HL-60 (cell line): ENCODE measurements at regions not wholly inside any gene's neighbourhood (a gene's known extent, or its start where the extent isn't known, plus 50 kb on each side); places are given as distances from the start of the nearest gene placed in this dataset.

Experiments used
- CTCF ChIP-seq: IDR thresholded peaks from one replicate; pipeline ENCODE4 v1.5.1; 2011; ENCODE audit warnings: low read length, control low read depth, inconsistent platforms; ENCODE audit not compliant: insufficient read depth
- GABPA ChIP-seq: IDR thresholded peaks from 2 replicates; pipeline ENCODE4 v1.6.1; 2012; ENCODE audit warnings: low read depth
- POLR2AphosphoS5 ChIP-seq: IDR thresholded peaks from 2 replicates; pipeline ENCODE4 v1.6.1; 2012; ENCODE audit warnings: low read depth
- SPI1 ChIP-seq: IDR thresholded peaks from 2 replicates; pipeline ENCODE4 v1.6.1; 2012; ENCODE audit warnings: low read depth, mild to moderate bottlenecking, borderline replicate concordance
- TF ChIP-seq, protein P1 (sequence below): IDR thresholded peaks from 2 replicates; pipeline ENCODE4 v1.6.1; 2012; ENCODE audit warnings: low read depth; ENCODE audit not compliant: insufficient replicate concordance

DNA sequence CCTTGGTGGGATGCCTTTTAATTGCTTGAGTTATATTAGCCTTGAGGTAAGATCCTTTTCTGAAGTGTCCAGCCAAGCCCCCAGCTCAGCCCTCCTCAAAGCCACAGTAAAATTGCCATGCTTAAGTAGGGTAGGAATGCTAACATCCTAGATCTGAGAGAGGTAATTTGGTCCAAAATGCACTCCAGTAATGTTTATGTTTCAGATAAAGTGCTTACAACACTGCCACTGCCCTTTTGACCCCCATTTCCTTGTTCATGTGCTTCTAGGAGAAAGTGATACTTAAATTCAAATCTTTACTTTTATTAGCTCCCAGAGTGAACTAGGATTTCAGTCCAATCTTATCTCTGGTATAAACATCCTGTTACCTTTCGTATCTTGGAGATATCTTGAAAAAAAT is 318.0 kb downstream of the BMP2 start:
- TF ChIP-seq CTCF = no peak
- no peak for TF ChIP-seq POLR2AphosphoS5
- TF ChIP-seq, protein P1, sequence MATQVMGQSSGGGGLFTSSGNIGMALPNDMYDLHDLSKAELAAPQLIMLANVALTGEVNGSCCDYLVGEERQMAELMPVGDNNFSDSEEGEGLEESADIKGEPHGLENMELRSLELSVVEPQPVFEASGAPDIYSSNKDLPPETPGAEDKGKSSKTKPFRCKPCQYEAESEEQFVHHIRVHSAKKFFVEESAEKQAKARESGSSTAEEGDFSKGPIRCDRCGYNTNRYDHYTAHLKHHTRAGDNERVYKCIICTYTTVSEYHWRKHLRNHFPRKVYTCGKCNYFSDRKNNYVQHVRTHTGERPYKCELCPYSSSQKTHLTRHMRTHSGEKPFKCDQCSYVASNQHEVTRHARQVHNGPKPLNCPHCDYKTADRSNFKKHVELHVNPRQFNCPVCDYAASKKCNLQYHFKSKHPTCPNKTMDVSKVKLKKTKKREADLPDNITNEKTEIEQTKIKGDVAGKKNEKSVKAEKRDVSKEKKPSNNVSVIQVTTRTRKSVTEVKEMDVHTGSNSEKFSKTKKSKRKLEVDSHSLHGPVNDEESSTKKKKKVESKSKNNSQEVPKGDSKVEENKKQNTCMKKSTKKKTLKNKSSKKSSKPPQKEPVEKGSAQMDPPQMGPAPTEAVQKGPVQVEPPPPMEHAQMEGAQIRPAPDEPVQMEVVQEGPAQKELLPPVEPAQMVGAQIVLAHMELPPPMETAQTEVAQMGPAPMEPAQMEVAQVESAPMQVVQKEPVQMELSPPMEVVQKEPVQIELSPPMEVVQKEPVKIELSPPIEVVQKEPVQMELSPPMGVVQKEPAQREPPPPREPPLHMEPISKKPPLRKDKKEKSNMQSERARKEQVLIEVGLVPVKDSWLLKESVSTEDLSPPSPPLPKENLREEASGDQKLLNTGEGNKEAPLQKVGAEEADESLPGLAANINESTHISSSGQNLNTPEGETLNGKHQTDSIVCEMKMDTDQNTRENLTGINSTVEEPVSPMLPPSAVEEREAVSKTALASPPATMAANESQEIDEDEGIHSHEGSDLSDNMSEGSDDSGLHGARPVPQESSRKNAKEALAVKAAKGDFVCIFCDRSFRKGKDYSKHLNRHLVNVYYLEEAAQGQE = no peak
- no peak for TF ChIP-seq GABPA
- TF ChIP-seq SPI1 = no peak
